ENCODE measurements at regions not wholly inside any gene's neighbourhood (a gene's known extent, or its start where the extent isn't known, plus 50 kb on each side); places are given as distances from the start of the nearest gene placed in this dataset.
"Not testable (repeated sequence)": the region's sequence is repeated elsewhere in the genome, so short reads cannot be mapped to it uniquely, and the experiment has no call there.

DNA sequence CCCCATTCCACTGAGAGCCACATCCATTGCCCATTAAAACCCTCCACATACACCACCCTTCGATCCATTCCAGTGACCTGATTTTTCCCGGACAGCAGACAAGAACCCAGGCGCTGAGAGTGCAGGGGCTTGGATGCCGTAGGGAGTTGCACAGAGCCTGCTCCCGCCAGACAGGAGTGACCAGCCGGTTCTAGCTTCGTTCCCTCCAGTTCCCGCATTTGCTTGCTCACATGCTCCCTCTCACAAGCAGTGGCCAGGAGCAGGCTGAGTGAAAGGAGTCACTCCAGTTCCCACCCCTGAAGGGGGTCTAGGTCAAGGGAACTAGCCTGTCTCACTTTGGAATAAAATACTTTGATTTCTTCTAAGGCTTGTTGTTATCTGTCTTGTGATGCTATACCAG, 119.5 kb downstream of the SKIDA1 start:
- DNase-seq (ENCODE audit: low read depth) = no peak

DNA sequence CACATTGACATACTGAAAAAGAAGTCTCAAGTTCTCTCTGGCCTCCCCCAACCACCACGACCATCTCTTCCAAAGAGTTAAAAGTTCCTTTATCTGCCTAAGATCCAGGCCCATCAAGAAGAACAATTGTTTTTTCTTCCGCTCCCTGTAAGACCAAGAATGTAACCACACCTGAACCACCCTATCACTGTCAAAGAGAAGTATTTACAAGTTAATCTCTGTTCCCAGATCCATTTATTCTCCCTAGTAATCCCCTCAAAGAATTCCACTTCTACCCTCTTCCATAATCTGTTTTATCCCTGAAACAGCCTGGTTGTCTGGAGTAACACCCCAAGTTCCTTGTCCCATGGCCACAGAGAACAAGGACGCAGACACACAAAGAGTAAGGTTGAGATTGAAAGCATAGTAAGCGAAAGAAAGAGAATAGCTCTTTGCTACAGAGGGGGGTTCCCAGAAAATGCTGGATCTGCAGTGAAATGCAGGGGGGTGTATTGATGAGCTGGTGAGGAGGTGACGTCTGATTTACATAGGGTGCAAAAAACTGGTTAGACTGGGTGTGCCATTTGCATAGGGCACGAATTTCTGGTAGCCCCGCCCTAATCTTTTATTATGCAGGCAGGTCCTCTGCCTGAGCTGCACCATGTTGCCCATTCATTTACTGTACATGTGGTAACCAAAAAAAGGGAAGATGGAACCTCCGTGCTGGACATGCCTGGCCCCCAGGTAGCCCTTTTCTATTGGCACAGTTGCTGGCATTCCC, 122.0 kb downstream of the SKIDA1 start:
- DNase-seq (ENCODE audit: low read depth) = no peak

DNA sequence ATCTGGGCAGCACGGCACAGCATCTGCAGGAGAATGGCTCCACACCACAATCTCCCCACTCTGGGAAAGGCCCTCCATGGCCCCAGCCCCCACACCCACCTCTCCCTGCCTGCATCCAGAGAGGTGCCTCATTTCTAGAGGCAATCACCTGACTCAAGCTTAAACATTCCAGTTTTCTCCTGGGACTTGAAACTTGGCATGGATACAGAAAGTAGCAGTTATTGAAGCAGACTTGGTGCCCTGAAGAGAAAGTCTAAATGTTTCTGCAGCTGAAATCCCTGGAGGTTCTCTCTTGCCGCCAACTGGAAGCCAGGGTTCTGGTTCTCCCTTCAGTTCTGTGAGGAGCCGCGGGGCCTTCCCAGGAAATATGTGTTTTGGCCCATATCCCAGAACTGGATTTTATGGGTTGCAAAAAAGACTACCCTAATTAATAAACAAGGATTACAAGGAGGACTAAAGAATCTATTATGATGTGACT, 122.8 kb downstream of the SKIDA1 start:
- peak; percentile 16 for DNase-seq (ENCODE audit: low read depth)

DNA sequence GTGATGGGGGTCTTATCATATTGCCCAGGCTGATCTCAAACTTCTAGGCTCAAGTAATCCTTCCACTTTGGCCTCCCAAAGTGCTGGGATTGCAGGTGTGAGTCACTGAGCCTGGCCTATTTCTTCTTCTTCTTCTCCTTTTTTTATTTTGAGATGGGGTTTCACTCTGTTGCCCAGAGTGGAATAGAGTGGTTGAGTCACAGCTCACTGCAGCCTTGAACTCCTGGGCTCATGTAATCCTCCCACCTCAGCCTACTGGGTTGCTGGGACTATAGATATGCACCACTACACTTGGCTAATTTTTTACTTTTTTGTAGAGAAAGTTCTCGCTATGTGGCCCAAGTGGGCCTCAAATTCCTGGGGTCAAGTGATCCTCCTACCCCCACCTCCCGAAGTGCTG, 124.3 kb downstream of the SKIDA1 start:
- DNase-seq (ENCODE audit: low read depth) = no peak

DNA sequence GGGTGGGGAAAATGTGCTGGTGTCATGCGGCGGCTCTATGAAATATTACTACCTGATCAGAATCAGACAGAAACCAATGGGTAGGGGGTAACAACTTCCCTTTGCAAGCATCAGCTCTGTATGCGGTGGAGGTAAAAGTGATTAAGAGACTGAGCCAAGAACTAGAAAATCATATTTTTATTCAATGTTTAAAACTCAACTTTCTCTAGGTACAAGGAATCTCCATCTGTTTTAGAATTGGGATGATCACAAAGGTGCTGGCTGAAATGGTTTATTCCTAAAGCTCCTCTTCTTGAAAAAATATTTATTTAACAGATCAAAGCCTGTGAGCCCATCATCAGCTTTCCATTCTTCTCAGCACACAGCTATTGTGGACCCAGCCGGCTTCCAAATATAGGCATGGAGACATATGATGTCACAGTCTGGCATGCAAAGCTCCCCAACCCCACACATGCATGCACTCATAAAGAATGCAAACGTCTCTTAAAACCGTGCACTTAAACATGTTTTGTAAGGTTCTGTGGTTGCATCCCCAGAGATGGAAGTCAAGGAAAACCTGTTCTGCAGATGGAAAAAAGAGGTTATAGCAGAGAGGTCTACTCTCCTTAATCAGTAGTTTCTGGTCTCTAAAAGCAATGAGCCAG, 126.0 kb downstream of the SKIDA1 start:
- DNase-seq (ENCODE audit: low read depth) = peak; percentile 61

DNA sequence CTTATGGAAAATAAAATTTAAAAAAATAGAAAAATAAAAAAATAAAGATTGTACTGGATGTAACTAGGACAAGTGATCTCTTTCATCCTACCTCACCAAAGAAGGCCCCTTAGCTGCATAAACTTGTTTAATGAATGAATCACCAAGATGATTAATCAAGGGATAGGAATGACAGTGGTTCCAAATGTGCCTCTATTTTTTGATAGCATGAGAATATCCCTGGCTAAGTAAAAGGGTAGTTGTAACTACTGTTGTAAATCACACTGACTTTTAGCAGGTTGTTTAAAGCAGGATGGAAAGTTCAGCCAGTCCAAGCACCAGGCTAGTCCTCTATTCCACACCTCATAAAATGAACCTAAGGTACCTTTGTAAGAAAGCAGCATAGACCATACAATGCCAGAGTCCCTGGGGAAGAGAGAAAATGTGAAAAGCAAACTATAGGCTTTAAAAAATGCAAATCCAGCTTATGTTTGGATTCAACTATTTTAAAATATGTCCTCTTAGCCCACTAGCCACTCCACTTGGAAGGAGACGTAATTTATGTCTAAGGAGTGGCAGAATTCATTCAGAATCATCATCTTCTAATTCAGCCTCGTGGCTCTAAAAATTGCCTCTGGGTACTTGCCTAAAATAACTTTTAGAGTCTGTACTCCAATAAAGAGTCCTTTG, 126.8 kb downstream of the SKIDA1 start:
- peak; percentile 47 for DNase-seq (ENCODE audit: low read depth)

DNA sequence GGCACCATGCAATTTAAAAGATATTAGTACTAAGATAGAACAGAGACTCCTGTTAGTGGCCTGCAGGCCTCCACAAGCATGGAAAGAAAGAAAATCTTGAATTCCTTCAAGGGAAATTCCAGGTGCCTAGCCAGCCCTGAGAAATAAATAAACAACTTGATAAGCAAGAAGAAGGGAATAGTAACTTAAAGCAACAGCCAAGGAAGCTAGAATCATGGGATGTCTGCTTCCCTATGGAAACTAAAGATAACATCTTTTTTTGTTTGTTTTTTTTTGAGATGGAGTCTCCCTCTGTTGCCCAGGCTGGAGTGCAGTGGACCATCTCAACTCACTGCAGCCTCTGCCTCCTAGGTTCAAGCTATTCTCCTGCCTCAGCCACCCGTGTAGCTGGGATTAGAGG, 128.6 kb downstream of the SKIDA1 start:
- no peak for DNase-seq (ENCODE audit: low read depth)

DNA sequence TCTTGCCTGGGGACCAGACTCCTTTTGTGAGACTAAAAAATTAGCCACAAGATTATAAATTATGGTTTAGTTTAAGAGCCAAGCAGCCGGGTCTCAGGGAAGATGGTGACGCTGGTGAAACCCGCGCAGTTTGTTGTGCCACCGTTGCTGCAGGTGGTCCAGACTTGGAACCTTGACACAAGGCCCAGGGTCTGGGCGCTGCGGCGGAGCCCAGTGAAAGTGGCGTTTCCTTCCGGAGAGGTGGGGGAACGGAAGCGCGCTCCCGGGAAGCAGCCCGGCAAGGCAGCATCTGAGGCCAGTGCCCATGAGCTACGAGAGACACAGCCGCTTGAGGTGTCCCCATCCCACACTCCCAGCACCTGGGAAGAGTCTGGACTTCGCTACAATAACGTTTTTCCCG, 131.6 kb downstream of the SKIDA1 start:
- no peak for DNase-seq (ENCODE audit: low read depth)

DNA sequence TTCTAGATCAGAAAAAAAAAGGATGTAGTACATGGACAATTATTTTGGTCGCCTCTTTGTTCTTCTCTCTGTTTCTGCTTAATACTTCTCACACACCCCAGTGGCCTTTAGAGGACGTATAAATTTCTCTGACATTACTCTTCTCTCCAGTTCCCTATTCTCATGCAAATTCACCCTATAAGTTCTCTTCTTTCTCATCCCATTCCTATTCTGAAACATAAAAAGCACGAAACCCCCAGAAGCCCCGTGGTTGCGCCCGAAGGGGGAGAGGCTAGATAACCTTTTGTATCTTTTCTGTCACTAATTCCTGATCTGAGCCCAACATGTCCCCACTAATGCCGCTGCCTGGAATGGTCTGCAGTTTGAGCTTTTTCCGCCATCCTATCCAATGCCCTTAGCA, 136.9 kb downstream of the SKIDA1 start:
- DNase-seq (ENCODE audit: low read depth) = no peak

DNA sequence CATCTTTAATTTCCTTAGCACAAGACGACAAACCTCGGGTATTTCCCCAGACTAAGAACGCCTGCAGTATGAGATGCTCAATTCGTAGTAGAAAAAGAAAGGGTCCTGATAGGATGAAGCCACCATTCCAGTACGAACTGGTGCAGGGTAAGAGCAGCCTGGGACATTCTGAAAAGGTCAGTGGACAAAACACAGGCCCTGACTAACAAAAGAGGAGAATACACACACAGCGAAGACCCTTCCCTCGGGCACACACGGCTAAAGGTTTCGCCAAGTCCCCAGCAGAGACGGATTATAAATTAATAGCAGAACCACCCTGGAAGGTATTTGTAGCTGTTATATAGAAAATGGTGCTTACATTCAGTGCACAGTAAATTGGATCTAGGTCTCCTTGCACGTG, 137.6 kb downstream of the SKIDA1 start:
- DNase-seq (ENCODE audit: low read depth) = no peak

DNA sequence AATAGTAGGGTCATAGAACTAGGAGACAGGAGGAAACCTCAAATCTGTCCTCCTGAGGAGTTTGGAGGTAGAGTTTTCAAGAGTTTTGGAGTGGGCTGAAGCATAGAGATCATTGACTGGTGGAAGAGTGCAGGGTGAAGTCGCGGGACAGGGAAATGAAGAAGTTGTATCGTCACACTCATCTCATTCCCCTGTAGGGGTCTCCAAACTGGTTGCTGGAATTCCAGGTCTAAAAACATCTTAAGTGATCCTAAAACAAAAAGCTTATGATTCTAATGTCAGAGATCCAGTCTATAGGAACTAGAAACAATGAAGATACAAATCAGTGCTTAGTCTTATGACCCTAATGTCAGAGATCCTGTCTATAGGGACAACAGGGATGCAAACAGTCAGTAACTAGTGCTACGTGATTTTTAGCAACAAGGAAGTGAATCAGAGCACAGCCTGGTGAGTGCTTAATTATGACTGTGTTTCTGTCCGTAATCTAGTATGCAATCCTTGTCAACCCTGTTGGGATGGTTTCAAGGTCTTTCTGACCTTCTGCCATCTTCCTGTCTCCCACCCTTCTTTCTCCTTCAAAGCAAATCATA, 139.4 kb downstream of the SKIDA1 start:
- DNase-seq (ENCODE audit: low read depth) = no peak

DNA sequence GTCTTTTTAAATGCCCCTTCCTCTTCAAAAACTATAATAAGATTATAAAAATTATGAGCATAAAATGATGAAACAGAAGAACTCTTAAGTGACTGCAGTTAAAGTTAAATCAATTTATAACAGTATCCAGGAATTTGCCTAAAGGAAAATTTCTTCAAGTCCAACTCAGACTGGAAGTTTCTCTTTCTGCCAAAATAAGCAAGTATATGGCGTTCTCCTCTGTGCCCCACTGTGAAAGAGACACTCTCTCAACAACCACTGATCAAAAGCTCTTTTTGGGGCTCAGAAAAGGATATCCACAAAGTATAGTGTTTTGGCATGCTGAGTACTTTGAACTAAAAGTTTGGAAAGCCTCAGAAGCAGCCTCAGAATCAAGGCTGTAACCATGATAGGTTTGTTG, 139.9 kb downstream of the SKIDA1 start:
- no peak for DNase-seq (ENCODE audit: low read depth)

DNA sequence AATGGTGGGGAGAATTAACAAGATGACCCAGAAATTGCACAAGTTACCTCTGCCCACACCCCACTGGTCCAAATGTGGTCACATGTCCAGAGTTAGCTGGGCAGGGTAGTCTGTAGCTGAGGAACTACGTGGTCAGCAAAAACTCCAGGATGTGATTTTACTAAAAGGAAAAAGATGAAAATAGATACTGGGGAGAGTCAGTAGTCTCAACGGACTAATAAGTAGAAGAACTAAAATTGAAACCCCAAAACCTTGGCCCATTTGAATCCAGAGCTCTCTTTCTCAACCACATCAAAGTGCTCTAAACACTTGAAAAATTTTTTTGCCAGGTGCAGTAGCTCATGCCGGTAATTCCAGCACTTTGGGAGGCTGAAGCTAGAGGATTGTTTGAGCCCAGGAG, 146.3 kb downstream of the SKIDA1 start:
- DNase-seq (ENCODE audit: low read depth) = no peak

DNA sequence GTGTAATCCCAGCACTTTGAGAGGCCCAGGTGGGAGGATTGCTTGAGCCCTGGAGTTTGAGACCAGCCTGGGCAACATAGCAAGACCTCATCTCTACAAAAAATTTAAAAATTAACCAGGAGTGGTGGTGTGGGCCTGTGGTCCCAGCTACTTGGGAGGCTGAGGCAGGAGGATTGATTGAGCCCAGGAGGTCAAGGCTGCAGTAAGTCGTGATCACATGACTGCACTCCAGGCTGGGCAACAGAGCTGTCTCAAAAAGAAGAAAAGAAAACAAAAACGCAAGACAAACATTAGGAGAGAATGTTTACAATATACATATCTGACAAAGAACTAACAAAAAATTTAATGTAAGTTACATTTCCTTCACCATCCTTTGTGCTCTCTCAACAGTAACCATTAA, 150.2 kb downstream of the SKIDA1 start:
- DNase-seq (ENCODE audit: low read depth) = not testable (repeated sequence)

DNA sequence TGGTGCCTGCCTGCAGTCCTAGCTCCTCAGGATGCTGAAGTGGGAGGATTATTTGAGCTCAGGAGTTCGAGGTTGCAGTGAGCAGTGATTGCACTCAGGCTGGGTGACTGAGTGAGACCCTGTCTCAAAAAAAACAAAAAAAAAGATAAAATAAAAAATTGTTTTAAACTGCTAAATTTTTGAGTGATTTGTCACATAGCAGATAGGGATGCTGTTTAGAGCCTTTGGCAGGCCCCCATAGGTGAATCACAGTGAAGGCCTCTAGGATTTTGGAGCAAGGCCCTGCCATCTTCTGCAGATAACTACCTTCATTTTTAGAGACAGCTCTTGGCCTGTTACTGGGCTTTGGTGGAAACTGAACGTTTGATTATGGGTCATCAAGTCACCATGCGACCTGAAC, 151.6 kb downstream of the SKIDA1 start:
- DNase-seq (ENCODE audit: low read depth) = not testable (repeated sequence)

DNA sequence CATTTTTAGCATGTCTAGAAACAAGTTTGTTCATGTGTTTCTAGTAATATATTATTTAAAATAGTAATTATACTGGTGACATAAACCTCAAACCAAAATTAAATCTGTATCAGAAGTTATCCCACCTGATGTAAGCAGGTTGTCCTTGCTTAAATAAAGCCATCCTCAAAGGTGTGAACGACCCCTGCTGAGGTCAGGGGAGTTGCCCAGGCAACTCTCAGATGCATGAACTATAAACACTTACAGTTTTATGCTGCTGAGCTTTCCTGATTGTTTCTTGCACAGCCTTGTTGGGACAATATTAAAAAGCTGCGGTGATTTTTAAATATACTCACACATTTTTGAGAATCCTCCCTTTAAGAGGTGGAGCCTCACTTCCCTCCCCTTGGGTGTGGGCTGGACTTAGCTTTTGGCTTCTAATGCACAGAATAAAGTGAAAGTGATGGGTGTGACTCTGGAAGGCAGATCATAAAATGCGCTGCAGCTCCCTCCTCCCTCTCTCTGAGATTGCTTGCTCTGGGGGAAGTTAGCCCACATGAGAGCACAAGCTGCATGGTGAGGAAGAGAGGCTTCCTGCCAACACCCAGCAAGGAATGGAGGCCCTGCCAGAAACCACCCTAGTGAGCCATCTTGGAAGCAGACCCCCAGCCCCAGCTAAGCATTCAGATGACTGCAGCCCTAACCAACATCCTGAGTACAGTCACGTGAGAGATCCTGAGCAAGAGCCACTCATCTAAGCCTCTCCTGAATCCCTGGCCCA, 152.7 kb downstream of the SKIDA1 start:
- DNase-seq (ENCODE audit: low read depth) = peak; percentile 73

DNA sequence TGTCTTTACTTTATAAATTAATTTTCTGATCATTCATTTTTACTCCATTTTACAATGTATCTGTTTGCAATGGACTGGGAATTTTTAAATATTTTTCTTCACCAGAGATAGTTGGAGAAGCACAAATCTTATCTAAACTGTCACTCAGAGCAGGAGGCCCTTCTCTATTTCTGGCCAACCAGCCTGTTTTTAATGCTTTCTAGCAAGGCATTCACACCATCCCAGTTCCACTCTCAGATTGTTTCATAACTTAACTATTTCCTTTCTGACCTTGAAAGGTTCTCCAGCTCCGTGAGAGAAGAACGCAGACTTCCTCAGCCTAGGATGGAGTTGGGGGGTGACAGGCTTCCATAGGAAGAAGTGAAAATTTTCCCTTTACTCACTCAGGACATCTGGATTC, 155.8 kb downstream of the SKIDA1 start:
- DNase-seq (ENCODE audit: low read depth) = no peak

DNA sequence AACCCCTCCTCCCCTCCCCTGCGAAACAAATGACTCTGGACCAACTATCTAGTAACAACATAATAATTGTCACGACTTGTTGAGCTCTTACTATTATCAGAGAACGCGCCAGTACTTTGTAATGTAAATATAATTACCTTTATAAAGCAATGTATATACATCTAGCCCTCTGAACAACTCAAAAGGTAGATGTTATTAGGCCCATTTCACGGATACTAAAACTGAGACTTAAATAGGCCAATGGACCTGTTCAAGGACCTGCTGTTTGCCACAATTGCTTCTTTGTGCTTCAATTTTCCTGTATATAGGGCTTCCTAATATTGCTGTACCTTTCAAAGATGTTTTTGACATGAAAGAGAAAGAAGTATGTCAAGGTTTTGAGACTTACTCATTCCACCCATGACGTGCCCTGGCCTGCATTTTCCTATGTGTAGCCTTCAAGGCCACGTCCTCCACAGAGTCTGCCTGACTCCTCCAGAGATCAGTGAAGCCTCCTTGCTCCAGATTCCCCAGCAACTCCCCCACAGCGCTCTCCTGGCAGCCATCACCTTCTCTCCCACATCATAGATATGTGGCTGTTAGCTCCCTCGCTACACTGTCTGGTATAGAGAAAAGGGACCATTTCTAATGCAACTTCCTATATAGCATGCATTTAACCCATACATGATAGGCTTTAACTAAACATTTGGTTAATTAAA, 156.6 kb downstream of the SKIDA1 start:
- no peak for DNase-seq (ENCODE audit: low read depth)

DNA sequence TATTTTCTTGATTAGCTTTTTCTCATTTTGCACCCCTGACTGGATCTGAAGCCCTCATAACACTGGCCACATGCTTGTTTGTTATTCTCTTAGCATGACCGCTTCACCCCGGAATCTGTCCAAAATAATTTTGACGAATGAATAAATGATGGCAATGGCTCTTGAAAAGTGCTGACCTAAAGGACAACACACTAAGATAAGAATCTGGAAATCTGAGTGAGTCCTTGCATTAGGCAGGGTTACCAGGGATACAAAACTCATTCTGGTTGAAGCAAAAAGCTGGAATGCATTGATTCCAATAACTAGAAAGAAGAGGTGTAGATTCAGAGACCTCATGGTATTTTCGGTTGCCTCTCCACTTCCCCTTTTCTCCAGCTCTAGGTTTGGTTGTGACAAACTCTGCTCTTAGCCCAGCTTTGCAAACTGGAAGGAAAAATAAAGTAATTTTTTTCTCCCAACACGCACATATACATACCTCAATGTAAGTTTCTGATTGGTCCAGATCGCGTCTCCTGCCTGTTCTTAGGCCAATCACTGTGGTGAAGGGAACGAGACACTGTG, 157.4 kb downstream of the SKIDA1 start:
- DNase-seq (ENCODE audit: low read depth) = no peak

DNA sequence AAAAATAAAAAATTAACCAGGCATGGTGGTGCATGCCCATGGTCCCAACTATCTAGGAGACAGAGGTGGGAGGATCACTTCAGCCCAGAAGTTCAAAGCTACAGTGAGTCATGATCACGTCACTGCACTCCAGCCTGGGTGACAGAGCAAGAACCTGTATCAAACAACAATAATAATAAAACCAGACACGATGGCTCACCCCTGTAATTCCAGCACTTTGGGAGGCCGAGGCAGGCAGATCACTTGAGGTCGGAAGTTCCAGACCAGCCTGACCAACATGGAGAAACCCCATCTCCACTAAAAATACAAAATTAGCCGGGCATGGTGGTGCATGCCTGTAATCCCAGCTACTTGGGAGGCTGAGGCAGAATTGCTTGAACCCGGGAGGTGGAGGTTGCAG, 159.4 kb downstream of the SKIDA1 start:
- not testable (repeated sequence) for DNase-seq (ENCODE audit: low read depth)

Measured in GM04503 (cell line).